NCI-H2107 treated with DMSO at 0.1 percent for 48 hours (cell line): ENCODE measurements at regions not wholly inside any gene's neighbourhood (a gene's known extent, or its start where the extent isn't known, plus 50 kb on each side); places are given as distances from the start of the nearest gene placed in this dataset.
"Not testable (repeated sequence)": the region's sequence is repeated elsewhere in the genome, so short reads cannot be mapped to it uniquely, and the experiment has no call there.

Experiments
- DNase-seq: peaks from one replicate; lab custom pipeline; 2025; ENCODE audit not compliant: unreplicated experiment; lab: John Stamatoyannopoulos, UW

- no peak for DNase-seq
Measured at GRCh38 chr2:223176970-223177369, 125.0 kb downstream of the KCNE4 start.

GRCh38 chr2:223180463-223180862, 128.5 kb downstream of the KCNE4 start:
- DNase-seq, result no peak

GRCh38 chr2:223181561-223181960, 129.6 kb downstream of the KCNE4 start:
- no peak for DNase-seq

- DNase-seq, result no peak
Measured at GRCh38 chr2:223182356-223182755, 130.4 kb downstream of the KCNE4 start.

GRCh38 chr2:223185638-223186037, 133.6 kb downstream of the KCNE4 start:
- DNase-seq, result no peak

GRCh38 chr2:223187256-223187655, 135.3 kb downstream of the KCNE4 start:
- no peak for DNase-seq

GRCh38 chr2:223190561-223191206, 138.7 kb downstream of the KCNE4 start:
- DNase-seq, result not testable (repeated sequence)

GRCh38 chr2:223196331-223196730, 144.3 kb downstream of the KCNE4 start:
- DNase-seq, result no peak

GRCh38 chr2:223197046-223197445, 145.1 kb downstream of the KCNE4 start:
- DNase-seq, result no peak

- no peak for DNase-seq
Measured at GRCh38 chr2:223199531-223200515, 147.8 kb downstream of the KCNE4 start.

- DNase-seq, result no peak
Measured at GRCh38 chr2:223203971-223204929, 152.3 kb downstream of the KCNE4 start.

- DNase-seq, result no peak
Measured at GRCh38 chr2:223210489-223210888, 158.5 kb downstream of the KCNE4 start.

- DNase-seq, result no peak
Measured at GRCh38 chr2:223214394-223215253, 162.6 kb downstream of the KCNE4 start.

GRCh38 chr2:223215254-223215516, 163.2 kb downstream of the KCNE4 start:
- no peak for DNase-seq

GRCh38 chr2:223217373-223217772, 165.4 kb downstream of the KCNE4 start:
- no peak for DNase-seq

GRCh38 chr2:223218587-223219178, 166.7 kb downstream of the KCNE4 start:
- DNase-seq, result no peak

- no peak for DNase-seq
Measured at GRCh38 chr2:223219872-223220657, 168.1 kb downstream of the KCNE4 start.

GRCh38 chr2:223220658-223220925, 168.6 kb downstream of the KCNE4 start:
- no peak for DNase-seq

GRCh38 chr2:223221139-223221835, 169.3 kb downstream of the KCNE4 start:
- no peak for DNase-seq
